GM23338 (cell line): ENCODE measurements at regions not wholly inside any gene's neighbourhood (a gene's known extent, or its start where the extent isn't known, plus 50 kb on each side); places are given as distances from the start of the nearest gene placed in this dataset.

ENCODE experiments used
- ATAC-seq: fragments of 200-7000 bp; cut with Tn5 transposase; 3 replicates; pipeline ENCODE4 v1.9.1; 2020
- DNase-seq: peaks from one replicate; pipeline ENCODE4 v3.0.0-alpha.2; 2015; ENCODE audit warnings: low spot score
- H2AFZ ChIP-seq: fragments of 200-600 bp; sonication (generic); 2 replicates; pipeline ENCODE4 v1.8.0; 2016; ENCODE audit warnings: antibody characterized with exemption, mild to moderate bottlenecking, moderate library complexity
- H3F3A ChIP-seq: fragments of 200-600 bp; sonication (generic); replicated peaks from 2 replicates; pipeline ENCODE4 v1.8.0; 2017; ENCODE audit warnings: antibody characterized with exemption, mixed run types, low read depth
- H3K27ac ChIP-seq: fragments of 200-600 bp; sonication (generic); 2 replicates; pipeline ENCODE4 v1.6.1; 2016; ENCODE audit warnings: low read depth
- H3K27me3 ChIP-seq: fragments of 200-600 bp; sonication (generic); 2 replicates; pipeline ENCODE4 v1.8.0; 2016; ENCODE audit warnings: mild to moderate bottlenecking, mixed run types, moderate library complexity; ENCODE audit not compliant: insufficient read depth
- H3K36me3 ChIP-seq: fragments of 200-600 bp; sonication (generic); 2 replicates; pipeline ENCODE4 v1.8.0; 2016; ENCODE audit warnings: mild to moderate bottlenecking; ENCODE audit not compliant: insufficient read depth
- H3K4me1 ChIP-seq: fragments of 200-600 bp; sonication (generic); 2 replicates; pipeline ENCODE4 v1.8.0; 2016; ENCODE audit warnings: mild to moderate bottlenecking, moderate library complexity; ENCODE audit not compliant: insufficient read depth
- H3K4me2 ChIP-seq: fragments of 200-600 bp; sonication (generic); 2 replicates; pipeline ENCODE4 v1.7.1; 2017; ENCODE audit warnings: mixed run types
- H3K4me3 ChIP-seq: fragments of 200-600 bp; sonication (generic); 2 replicates; pipeline ENCODE4 v1.6.1; 2016; ENCODE audit warnings: mixed run types
- H3K79me2 ChIP-seq: fragments of 200-600 bp; sonication (generic); replicated peaks from 2 replicates; pipeline ENCODE4 v1.8.0; 2017; ENCODE audit warnings: mild to moderate bottlenecking; ENCODE audit not compliant: insufficient read depth
- H3K9me2 ChIP-seq: fragments of 200-600 bp; sonication (generic); 2 replicates; pipeline ENCODE4 v1.8.0; 2017; ENCODE audit not compliant: insufficient read depth
- H4K20me1 ChIP-seq: fragments of 200-600 bp; sonication (generic); replicated peaks from 2 replicates; pipeline ENCODE4 v1.8.0; 2017; ENCODE audit warnings: mild to moderate bottlenecking; ENCODE audit not compliant: insufficient read depth
- H3K27ac Mint-ChIP-seq: 2 replicates; pipeline ENCODE4 v1.8.0; 2020; ENCODE audit warnings: inconsistent platforms, mild to moderate bottlenecking, moderate library complexity, mixed read lengths
- H3K27me3 Mint-ChIP-seq: 3 replicates; pipeline ENCODE4 v1.8.0; 2022; ENCODE audit warnings: low read depth, mild to moderate bottlenecking, moderate library complexity, mixed read lengths, inconsistent platforms; ENCODE audit not compliant: insufficient read depth, poor library complexity
- H3K36me3 Mint-ChIP-seq: 3 replicates; pipeline ENCODE4 v1.8.0; 2021; ENCODE audit warnings: low read depth, mild to moderate bottlenecking, inconsistent platforms, moderate library complexity, mixed read lengths
- H3K4me1 Mint-ChIP-seq: 3 replicates; pipeline ENCODE4 v1.8.0; 2020; ENCODE audit warnings: mild to moderate bottlenecking, inconsistent platforms, mixed read lengths
- H3K4me3 Mint-ChIP-seq: 3 replicates; pipeline ENCODE4 v1.8.0; 2021; ENCODE audit warnings: moderate library complexity, mild to moderate bottlenecking, inconsistent platforms, mixed read lengths
- H3K9me3 Mint-ChIP-seq: 3 replicates; pipeline ENCODE4 v1.8.0; 2020; ENCODE audit warnings: moderate library complexity, mild to moderate bottlenecking, inconsistent platforms, mixed read lengths
- CREB1 ChIP-seq: fragments of 250-450 bp; sonication (Bioruptor Pico); IDR thresholded peaks from 2 replicates; pipeline ENCODE4 v1.5.0; 2020; ENCODE audit warnings: low read depth, mild to moderate bottlenecking, moderate library complexity
- CTCF ChIP-seq, 2 experiments: fragments of 200-600 bp in 1 of 2; sonication (generic) in 1 of 2; conservative IDR thresholded peaks; 2 replicates each; pipeline versions ENCODE4 v1.5.1 to v1.6.1; 2016 to 2017; ENCODE audit warnings: antibody characterized with exemption in 2 of 2, low read depth in 2 of 2, mild to moderate bottlenecking in 2 of 2, moderate library complexity in 1 of 2
- ETS1 ChIP-seq: IDR thresholded peaks from 2 replicates; pipeline ENCODE4 v1.6.1; 2016; ENCODE audit warnings: antibody characterized with exemption
- EZH2 ChIP-seq: fragments of 200-600 bp; sonication (generic); IDR thresholded peaks from one replicate; pipeline ENCODE4 v1.8.0; 2017; ENCODE audit warnings: antibody characterized with exemption, mild to moderate bottlenecking, low read depth; ENCODE audit not compliant: unreplicated experiment
- EZH2phosphoT487 ChIP-seq: fragments of 200-600 bp; sonication (generic); IDR thresholded peaks from one replicate; pipeline ENCODE4 v1.8.1; 2018; ENCODE audit warnings: antibody characterized with exemption; ENCODE audit not compliant: unreplicated experiment
- JUNB ChIP-seq: IDR thresholded peaks from one replicate; pipeline ENCODE4 v1.6.1; 2016; ENCODE audit warnings: antibody characterized with exemption; ENCODE audit not compliant: unreplicated experiment
- NANOG ChIP-seq: IDR thresholded peaks from 2 replicates; pipeline ENCODE4 v1.6.1; 2016; ENCODE audit warnings: antibody characterized with exemption, borderline replicate concordance
- POLR2AphosphoS5 ChIP-seq: IDR thresholded peaks from 2 replicates; pipeline ENCODE4 v1.6.1; 2016; ENCODE audit warnings: antibody characterized with exemption, low read depth
- REST ChIP-seq: IDR thresholded peaks from one replicate; pipeline ENCODE4 v1.6.1; 2018; ENCODE audit warnings: antibody characterized with exemption; ENCODE audit not compliant: unreplicated experiment
- STAT1 ChIP-seq: IDR thresholded peaks from one replicate; pipeline ENCODE4 v1.6.1; 2016; ENCODE audit warnings: antibody characterized with exemption; ENCODE audit not compliant: unreplicated experiment
- ZNF114 ChIP-seq: fragments of 250-450 bp; sonication (Bioruptor Pico); IDR thresholded peaks from 2 replicates; pipeline ENCODE4 v1.5.0; 2020; ENCODE audit warnings: mild to moderate bottlenecking, moderate library complexity
- ZNF331 ChIP-seq: fragments of 250-450 bp; sonication (Bioruptor Pico); IDR thresholded peaks from 2 replicates; pipeline ENCODE4 v1.5.0; 2020; ENCODE audit warnings: low read depth, mild to moderate bottlenecking, moderate library complexity
- ZNF462 ChIP-seq: fragments of 250-450 bp; sonication (Bioruptor Pico); IDR thresholded peaks from 2 replicates; pipeline ENCODE4 v1.5.0; 2020; ENCODE audit warnings: mild to moderate bottlenecking, moderate library complexity

GRCh38 chrX:3526731-3527130, 180.3 kb upstream of the MXRA5 start:
- no peak for TF ChIP-seq NANOG
- TF ChIP-seq ZNF114, result no peak
- no peak for TF ChIP-seq EZH2
- TF ChIP-seq EZH2phosphoT487, result no peak
- no peak for TF ChIP-seq ETS1
- TF ChIP-seq CREB1, result no peak
- no peak for TF ChIP-seq JUNB
- TF ChIP-seq STAT1, result no peak
- TF ChIP-seq ZNF331, result no peak
- TF ChIP-seq POLR2AphosphoS5, result no peak
- TF ChIP-seq ZNF462 (CRISPR knock-in tag), result no peak
- no peak for TF ChIP-seq CTCF (conservative IDR thresholded peaks at IDR 0.05; ENCODE audit: low read depth in 2 of 2)
- no peak for TF ChIP-seq REST
- no peaks in the 10 kb centered on the region for H3K27me3 ChIP-seq
- ATAC-seq, result no peak
- no peaks in the 10 kb centered on the region for H3K4me1 ChIP-seq
- H3K9me3 Mint-ChIP-seq, result no peaks in the 10 kb centered on the region
- no peaks in the 10 kb centered on the region for H3K79me2 ChIP-seq
- no peak overlapping the region for H3K4me3 ChIP-seq
- H3K4me1 Mint-ChIP-seq, result no peaks in the 10 kb centered on the region
- no peaks in the 10 kb centered on the region for H3K9me2 ChIP-seq
- DNase-seq, result no peak
- H4K20me1 ChIP-seq, result no peaks in the 10 kb centered on the region
- H3K4me3 Mint-ChIP-seq, result no peak overlapping the region
- no peak overlapping the region for H3K4me2 ChIP-seq
- no peaks in the 10 kb centered on the region for H3F3A ChIP-seq
- no peak overlapping the region for H3K27ac ChIP-seq
- H3K36me3 Mint-ChIP-seq, result no peaks in the 10 kb centered on the region
- no peaks in the 10 kb centered on the region for H3K27me3 Mint-ChIP-seq
- no peaks in the 10 kb centered on the region for H3K36me3 ChIP-seq
- no peak overlapping the region for H3K27ac Mint-ChIP-seq
- no peak overlapping the region for H2AFZ ChIP-seq
